Endodermal cell (in vitro differentiated cells): ENCODE measurements at regions not wholly inside any gene's neighbourhood (a gene's known extent, or its start where the extent isn't known, plus 50 kb on each side); places are given as distances from the start of the nearest gene placed in this dataset.
"Not testable (repeated sequence)": the region's sequence is repeated elsewhere in the genome, so short reads cannot be mapped to it uniquely, and the experiment has no call there.

Source experiments
- DNase-seq: peaks from one replicate; pipeline ENCODE4 v3.0.0-alpha.2; 2017
- H3K27ac ChIP-seq: 2 replicates; pipeline ENCODE4 v1.5.1; 2013; ENCODE audit warnings: mild to moderate bottlenecking, low read depth, low read length, moderate library complexity
- H3K27me3 ChIP-seq: 2 replicates; pipeline ENCODE4 v1.6.1; 2013; ENCODE audit warnings: mild to moderate bottlenecking, low read length, moderate library complexity; ENCODE audit not compliant: insufficient read depth, control insufficient read depth, poor library complexity, severe bottlenecking
- H3K36me3 ChIP-seq: 2 replicates; pipeline ENCODE4 v1.7.0; 2013; ENCODE audit warnings: mild to moderate bottlenecking, low read length, moderate library complexity; ENCODE audit not compliant: control insufficient read depth, insufficient read depth
- H3K4me1 ChIP-seq: one replicate; pipeline ENCODE4 v1.7.0; 2013; ENCODE audit warnings: low read length; ENCODE audit not compliant: control insufficient read depth, insufficient read depth
- H3K4me3 ChIP-seq: 2 replicates; pipeline ENCODE4 v1.5.1; 2013; ENCODE audit warnings: mild to moderate bottlenecking, low read length, moderate library complexity
- H3K9ac ChIP-seq: 2 replicates; pipeline ENCODE4 v1.6.1; 2013; ENCODE audit warnings: mild to moderate bottlenecking, low read length, moderate library complexity; ENCODE audit not compliant: poor library complexity, severe bottlenecking; ENCODE audit errors: extremely low read depth
- H3K9me3 ChIP-seq: 2 replicates; pipeline ENCODE4 v1.6.1; 2013; ENCODE audit warnings: mild to moderate bottlenecking, low read length, moderate library complexity; ENCODE audit not compliant: control insufficient read depth
- H3K27ac Mint-ChIP-seq: 2 replicates; pipeline ENCODE4 v1.8.0; 2020; ENCODE audit warnings: mixed read lengths
- H3K27me3 Mint-ChIP-seq: 2 replicates; pipeline ENCODE4 v1.8.0; 2021; ENCODE audit warnings: mild to moderate bottlenecking, mixed read lengths; ENCODE audit not compliant: insufficient read depth
- H3K36me3 Mint-ChIP-seq: 2 replicates; pipeline ENCODE4 v1.8.0; 2020; ENCODE audit warnings: low read depth, mixed read lengths
- H3K4me1 Mint-ChIP-seq: 2 replicates; pipeline ENCODE4 v1.8.0; 2020; ENCODE audit warnings: mixed read lengths
- H3K4me3 Mint-ChIP-seq: 2 replicates; pipeline ENCODE4 v1.8.0; 2020; ENCODE audit warnings: mild to moderate bottlenecking, moderate library complexity, mixed read lengths
- H3K9me3 Mint-ChIP-seq: 2 replicates; pipeline ENCODE4 v1.8.0; 2020; ENCODE audit warnings: mild to moderate bottlenecking, mixed read lengths
- CTCF ChIP-seq: fragments of 200-600 bp; sonication (generic); conservative IDR thresholded peaks from 2 replicates; pipeline ENCODE4 v1.5.0; 2021; ENCODE audit warnings: antibody characterized with exemption, mild to moderate bottlenecking
- WGBS, 2 experiments: methylation state at CpG; one replicate each; pipeline versions ENCODE4 v1.1.5 to v1.1.7; 2013; ENCODE audit warnings: missing lambda C conversion rate in 2 of 2, mixed read lengths in 1 of 2; ENCODE audit not compliant: insufficient coverage in 1 of 2, insufficient read length in 1 of 2; 5-methylcytosine and 5-hydroxymethylcytosine counted together

GRCh38 chr5:87529486-87530076 lies 116.9 kb upstream of the CCNH start:
- Mint-ChIP-seq H3K27ac (no peak overlapping the region), H3K27me3 (no peaks in the 10 kb centered on the region), H3K36me3 (no peaks in the 10 kb centered on the region), H3K4me3 (no peak overlapping the region), H3K4me1 (no peaks in the 10 kb centered on the region), H3K9me3 (no peaks in the 10 kb centered on the region)
- H3K4me1 ChIP-seq = peaks cover 3% of the 10 kb centered on the region
- no peaks in the 10 kb centered on the region for H3K27me3 ChIP-seq
- no peaks in the 10 kb centered on the region for H3K9me3 ChIP-seq
- no peak overlapping the region for H3K9ac ChIP-seq
- H3K36me3 ChIP-seq = no peaks in the 10 kb centered on the region
- no peak overlapping the region for H3K4me3 ChIP-seq
- no peak for DNase-seq
- no peak overlapping the region for H3K27ac ChIP-seq
- no peak for TF ChIP-seq CTCF
- WGBS, 2 experiments = no CpG with 5 or more reads among the region's 1 CpG

DNA sequence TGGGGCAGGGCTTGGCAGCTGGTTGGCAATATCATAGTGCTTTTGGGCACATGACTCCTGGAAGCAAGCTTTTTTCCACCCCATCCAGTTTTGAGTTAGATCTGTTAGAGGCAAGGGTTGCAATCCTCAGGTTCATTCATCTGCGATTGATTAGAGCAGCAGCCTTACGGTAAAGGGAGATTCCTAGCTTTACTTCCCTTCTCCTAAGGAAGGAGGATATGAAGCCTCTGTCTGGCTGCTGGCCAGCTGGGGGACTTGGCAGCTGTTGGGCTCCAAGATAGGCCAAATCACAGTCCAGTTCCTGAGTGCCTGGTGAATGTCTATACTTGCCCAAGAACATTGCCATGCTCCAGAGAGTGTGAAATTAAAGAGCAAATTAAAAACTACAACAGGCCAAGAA lies 113.4 kb upstream of the CCNH start:
- H3K4me3 Mint-ChIP-seq = no peak overlapping the region
- no peaks in the 10 kb centered on the region for H3K4me1 Mint-ChIP-seq
- H3K27ac ChIP-seq = no peak overlapping the region
- no peaks in the 10 kb centered on the region for H3K36me3 ChIP-seq
- H3K4me3 ChIP-seq = no peak overlapping the region
- DNase-seq = no peak
- no peaks in the 10 kb centered on the region for H3K27me3 Mint-ChIP-seq
- H3K9me3 ChIP-seq = peaks cover under 1% of the 10 kb centered on the region
- H3K36me3 Mint-ChIP-seq = no peaks in the 10 kb centered on the region
- H3K27me3 ChIP-seq = no peaks in the 10 kb centered on the region
- H3K9me3 Mint-ChIP-seq = no peaks in the 10 kb centered on the region
- H3K9ac ChIP-seq = no peak overlapping the region
- peaks cover 3% of the 10 kb centered on the region for H3K4me1 ChIP-seq
- no peak for TF ChIP-seq CTCF
- WGBS, 2 experiments = 90 to 92% methylated on average over 2 of the region's 2 CpGs
- no peak overlapping the region for H3K27ac Mint-ChIP-seq

DNA sequence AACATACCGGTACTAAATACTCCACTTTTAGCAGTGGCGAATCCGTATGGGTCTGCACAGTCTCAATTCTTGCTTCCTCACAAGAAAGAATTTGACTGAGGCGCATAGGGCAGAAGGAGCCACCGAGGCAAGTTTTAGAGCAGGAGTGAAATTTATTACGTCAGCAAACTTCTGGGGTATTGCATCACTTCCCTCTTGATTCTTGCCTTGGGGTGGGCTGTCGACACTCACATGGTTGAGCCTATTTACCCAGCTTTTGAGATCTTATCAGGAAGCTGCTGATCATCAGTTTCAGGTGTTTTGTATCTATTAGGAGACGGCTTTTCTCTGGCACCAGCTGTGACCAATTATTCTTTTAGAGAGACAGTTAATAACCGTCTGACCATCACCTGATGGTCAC lies 111.5 kb upstream of the CCNH start:
- TF ChIP-seq CTCF = no peak
- Mint-ChIP-seq H3K27me3 (no peaks in the 10 kb centered on the region), H3K4me3 (no peak overlapping the region), H3K9me3 (peaks cover 15% of the 10 kb centered on the region), H3K4me1 (no peaks in the 10 kb centered on the region), H3K36me3 (no peaks in the 10 kb centered on the region), H3K27ac (no peak overlapping the region)
- DNase-seq = no peak
- Histone ChIP-seq H3K27ac (no peak overlapping the region), H3K4me3 (no peak overlapping the region), H3K9ac (no peak overlapping the region), H3K36me3 (no peaks in the 10 kb centered on the region), H3K27me3 (no peaks in the 10 kb centered on the region), H3K9me3 (peaks cover 11% of the 10 kb centered on the region), H3K4me1 (peaks cover 3% of the 10 kb centered on the region)
- 84 to 94% methylated on average over 5 to 9 of the region's 9 CpGs for WGBS, 2 experiments

DNA sequence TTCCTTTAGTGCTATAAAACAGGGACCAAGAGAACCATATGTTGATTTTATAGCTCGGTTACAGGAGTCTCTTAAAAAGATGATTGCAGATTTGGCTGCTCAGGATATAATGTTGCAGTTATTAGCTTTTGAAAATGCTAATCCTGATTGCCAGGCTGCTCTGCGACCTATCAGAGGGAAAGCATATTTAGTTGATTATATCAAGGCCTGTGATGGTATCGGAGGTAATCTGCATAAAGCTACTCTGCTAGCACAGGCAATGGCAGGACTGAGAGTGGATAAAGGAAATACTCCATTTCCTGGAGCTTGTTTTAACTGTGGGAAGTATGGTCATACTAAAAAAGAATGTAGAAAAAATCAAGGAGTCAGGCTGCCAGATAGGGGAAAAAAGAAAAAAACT lies 99.0 kb upstream of the CCNH start:
- not testable (repeated sequence) for H3K4me1 Mint-ChIP-seq, H3K4me3 Mint-ChIP-seq, H3K27ac ChIP-seq, H3K4me3 ChIP-seq, H3K9ac ChIP-seq, H3K27me3 ChIP-seq, H3K27ac Mint-ChIP-seq, H3K36me3 Mint-ChIP-seq, H3K4me1 ChIP-seq, H3K27me3 Mint-ChIP-seq, H3K36me3 ChIP-seq, DNase-seq
- peaks cover 26% of the 10 kb centered on the region for H3K9me3 Mint-ChIP-seq
- H3K9me3 ChIP-seq = peaks cover 15% of the 10 kb centered on the region
- 96% methylated on average over 2 of the region's 3 CpGs; no CpG with 5 or more reads in 1 of the 2 experiments for WGBS, 2 experiments
